ENCODE measurements at regions not wholly inside any gene's neighbourhood (a gene's known extent, or its start where the extent isn't known, plus 50 kb on each side); places are given as distances from the start of the nearest gene placed in this dataset.

- TF ChIP-seq SMC3 (IDR thresholded peaks at IDR 0.05; ENCODE audit: low read depth, low read length), result no peak
- TF ChIP-seq, protein P1, sequence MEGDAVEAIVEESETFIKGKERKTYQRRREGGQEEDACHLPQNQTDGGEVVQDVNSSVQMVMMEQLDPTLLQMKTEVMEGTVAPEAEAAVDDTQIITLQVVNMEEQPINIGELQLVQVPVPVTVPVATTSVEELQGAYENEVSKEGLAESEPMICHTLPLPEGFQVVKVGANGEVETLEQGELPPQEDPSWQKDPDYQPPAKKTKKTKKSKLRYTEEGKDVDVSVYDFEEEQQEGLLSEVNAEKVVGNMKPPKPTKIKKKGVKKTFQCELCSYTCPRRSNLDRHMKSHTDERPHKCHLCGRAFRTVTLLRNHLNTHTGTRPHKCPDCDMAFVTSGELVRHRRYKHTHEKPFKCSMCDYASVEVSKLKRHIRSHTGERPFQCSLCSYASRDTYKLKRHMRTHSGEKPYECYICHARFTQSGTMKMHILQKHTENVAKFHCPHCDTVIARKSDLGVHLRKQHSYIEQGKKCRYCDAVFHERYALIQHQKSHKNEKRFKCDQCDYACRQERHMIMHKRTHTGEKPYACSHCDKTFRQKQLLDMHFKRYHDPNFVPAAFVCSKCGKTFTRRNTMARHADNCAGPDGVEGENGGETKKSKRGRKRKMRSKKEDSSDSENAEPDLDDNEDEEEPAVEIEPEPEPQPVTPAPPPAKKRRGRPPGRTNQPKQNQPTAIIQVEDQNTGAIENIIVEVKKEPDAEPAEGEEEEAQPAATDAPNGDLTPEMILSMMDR (IDR thresholded peaks at IDR 0.05), result no peak
- TF ChIP-seq EP300 (IDR thresholded peaks at IDR 0.05; ENCODE audit: borderline replicate concordance in 1 of 2, low read depth in 1 of 2, low read length in 1 of 2), result no peak
- TF ChIP-seq FOXJ3 (CRISPR knock-in tag; IDR thresholded peaks at IDR 0.05), result no peak
- no peak for TF ChIP-seq JUND (IDR thresholded peaks at IDR 0.05)
- no peak for TF ChIP-seq FOXM1 (IDR thresholded peaks at IDR 0.05; ENCODE audit: low read depth)
- no peak for TF ChIP-seq EZH2phosphoT487 (IDR thresholded peaks at IDR 0.05; ENCODE audit: borderline replicate concordance, low read depth)
- no peak for TF ChIP-seq POLR2AphosphoS5 (IDR thresholded peaks at IDR 0.05; ENCODE audit: low read depth, low read length)
- TF ChIP-seq TCF12 (IDR thresholded peaks at IDR 0.05), result no peak
- TF ChIP-seq CHD2 (IDR thresholded peaks at IDR 0.05; ENCODE audit: low read length, partially characterized antibody), result no peak
- no peak for TF ChIP-seq GABPA (IDR thresholded peaks at IDR 0.05; ENCODE audit: low read depth)
- TF ChIP-seq YY1 (IDR thresholded peaks at IDR 0.05; ENCODE audit: low read depth), result no peak
Observed at GRCh38 chr2:128644156-128644555, 325.5 kb upstream of the HS6ST1 start.

All from SK-N-SH (cell line).